T-helper 9 cell (primary cell): ENCODE measurements at regions not wholly inside any gene's neighbourhood (a gene's known extent, or its start where the extent isn't known, plus 50 kb on each side); places are given as distances from the start of the nearest gene placed in this dataset.

ENCODE experiments used
- DNase-seq: peaks from one replicate; pipeline ENCODE4 v3.0.0-alpha.2; 2020

DNA sequence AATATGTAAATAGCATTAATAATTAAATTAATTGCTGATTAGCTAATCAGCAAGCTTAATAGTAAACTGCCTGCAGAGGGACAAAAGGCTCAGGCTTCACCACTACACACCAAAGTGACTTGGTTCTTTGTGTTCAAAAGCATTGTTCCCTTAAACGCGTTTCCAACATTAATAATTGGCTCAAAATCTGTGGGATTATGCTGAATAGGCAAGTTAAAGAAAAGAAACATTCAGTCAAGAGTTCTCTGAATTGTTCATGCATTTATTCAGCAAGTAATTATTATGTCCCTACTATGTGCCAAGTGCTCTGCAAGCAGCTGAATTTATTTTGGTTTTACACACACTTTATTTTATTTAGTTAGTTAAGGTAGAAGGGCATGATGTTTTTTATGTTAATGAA is 558.5 kb upstream of the ARRDC4 start:
- no peak for DNase-seq

GRCh38 chr15:97406841-97407240 is 553.7 kb upstream of the ARRDC4 start:
- no peak for DNase-seq

- no peak for DNase-seq
These were observed 549.5 kb upstream of the ARRDC4 start for GRCh38 chr15:97410897-97411575.

- no peak for DNase-seq
These were observed 540.4 kb upstream of the ARRDC4 start for GRCh38 chr15:97420130-97420529.

DNA sequence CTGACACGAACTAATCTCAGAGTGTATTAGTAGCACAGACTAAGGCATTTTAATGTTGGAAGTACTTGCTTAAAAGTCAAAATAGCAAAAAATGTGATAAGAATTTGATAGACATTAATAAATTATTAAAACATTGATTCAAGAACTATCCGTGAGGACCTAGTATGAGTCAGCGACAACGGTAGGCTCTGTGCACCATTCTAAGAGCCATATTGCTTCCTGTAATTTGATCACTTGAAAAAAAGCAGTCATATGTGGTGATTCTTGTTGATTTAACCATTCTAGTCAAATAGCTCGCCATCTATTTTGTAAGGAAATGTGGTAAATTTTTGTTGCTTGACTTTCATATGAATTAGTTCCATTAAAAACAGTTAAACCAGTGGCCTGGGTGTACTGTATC is 534.9 kb upstream of the ARRDC4 start:
- DNase-seq = no peak

DNA sequence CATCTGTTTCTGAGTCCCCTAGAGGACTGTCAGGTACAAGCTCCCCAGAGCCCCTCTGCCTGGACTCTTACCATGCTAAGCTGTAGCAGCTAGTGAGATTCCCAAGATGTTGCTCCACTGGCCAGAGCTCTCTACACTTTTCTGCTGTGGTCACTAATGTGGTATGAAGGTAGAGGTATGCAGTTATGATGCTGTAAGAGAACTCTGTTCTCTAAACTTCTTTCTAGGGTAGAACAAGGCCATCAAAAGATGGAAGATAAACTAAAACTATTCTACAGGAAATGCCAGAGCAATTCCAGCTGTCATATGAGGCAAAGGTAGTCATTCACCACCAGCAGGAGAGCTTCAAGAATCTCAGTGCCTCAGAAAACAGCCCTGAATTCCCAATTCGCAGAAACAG is 517.4 kb upstream of the ARRDC4 start:
- DNase-seq = no peak

- no peak for DNase-seq
These were observed 514.4 kb upstream of the ARRDC4 start for GRCh38 chr15:97446138-97446537.

DNA sequence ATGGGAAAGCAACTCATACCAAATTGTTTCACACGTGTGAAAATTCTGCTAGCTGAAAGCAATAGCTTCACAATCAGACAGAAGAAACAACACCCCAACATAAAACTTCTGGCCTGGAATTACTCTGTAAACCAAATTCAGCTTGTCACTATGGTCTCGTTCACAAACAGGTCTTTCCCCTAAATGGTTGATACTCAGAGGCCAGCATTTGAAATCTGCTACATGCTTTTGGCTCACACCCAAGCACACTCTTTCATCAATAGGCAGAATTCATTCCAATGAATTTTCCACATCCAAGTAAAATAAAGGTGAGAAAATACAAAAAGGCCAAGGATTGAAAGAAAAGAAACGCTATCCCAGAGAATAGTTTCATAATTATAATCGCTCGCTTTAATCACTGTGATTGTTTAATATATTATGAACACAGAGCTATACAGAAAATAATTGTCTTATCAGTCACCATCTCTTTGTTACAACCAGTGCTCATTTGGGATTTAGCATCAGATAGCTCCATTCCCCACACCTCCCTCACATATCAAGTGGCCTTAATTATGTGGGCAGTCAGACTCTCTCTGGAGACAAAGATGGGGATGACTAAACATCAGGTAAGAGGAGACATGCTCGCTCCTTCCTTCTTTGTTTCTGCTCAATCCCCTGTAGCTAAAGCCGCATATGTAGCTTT is 503.8 kb upstream of the ARRDC4 start:
- DNase-seq = no peak

DNA sequence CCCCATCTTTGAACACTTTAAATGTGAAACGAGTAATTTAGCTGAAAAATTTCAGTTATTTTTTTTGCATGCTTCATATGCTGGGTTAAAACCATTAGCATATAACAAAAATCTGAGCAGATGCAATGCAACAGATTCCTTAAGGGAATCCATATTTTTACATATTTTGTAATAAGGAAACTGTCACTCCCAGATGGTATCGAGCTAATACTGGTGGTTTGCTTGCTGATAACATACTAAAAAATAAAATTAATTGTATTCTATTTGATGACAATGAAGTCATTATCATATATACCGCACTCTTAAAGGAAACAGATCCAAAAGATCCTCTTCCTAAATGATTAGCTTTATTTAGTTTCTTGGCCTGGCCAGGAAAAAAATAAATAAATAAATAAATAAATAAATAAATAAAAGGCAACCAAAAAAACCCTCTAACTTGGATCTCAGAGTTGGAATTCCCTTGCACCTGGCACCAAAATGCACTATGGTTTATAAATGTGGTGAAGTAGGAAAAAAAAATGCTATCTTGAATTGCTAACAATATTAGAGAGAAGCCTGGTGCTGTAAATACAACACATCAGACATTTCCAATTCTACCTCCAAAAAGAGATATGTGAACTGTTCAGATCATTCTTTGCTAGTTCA is 503.2 kb upstream of the ARRDC4 start:
- DNase-seq = no peak

DNA sequence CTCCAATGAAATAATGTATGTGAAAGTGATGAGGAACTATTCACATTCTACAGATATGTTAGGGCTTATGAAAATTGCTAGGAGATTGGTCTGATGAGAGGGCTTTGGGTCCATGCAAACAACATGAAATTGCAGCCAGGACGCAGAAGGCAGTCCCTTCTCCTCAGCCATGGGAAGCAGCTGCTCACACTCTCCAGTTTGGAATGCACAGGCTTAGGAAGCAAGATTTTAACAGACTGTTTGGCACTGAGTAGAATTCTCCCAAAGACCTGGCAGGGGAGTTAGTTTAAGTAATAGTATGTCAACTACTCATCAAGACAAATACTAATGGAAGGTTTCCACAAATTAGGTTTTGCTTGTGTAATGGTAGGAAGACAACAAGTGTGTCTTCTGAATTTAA is 500.7 kb upstream of the ARRDC4 start:
- DNase-seq = no peak

GRCh38 chr15:97461226-97461625 is 499.3 kb upstream of the ARRDC4 start:
- DNase-seq = no peak

DNA sequence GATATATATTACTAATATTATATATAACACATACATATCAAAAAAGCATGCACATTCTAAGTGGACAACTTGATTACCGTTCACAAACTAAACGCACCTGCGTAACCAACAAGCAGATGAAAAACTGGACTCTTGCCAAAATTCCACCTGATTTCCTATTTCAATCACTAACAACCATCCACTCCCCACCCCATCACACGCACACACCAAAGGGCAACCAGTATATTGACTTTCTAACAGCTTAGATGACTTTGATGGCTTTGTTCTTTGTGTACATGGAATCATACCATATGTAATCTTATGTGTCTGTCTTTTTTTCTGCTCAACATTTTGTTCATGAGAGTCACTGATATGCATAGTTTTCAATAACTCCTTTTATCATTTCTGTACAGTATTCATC is 496.8 kb upstream of the ARRDC4 start:
- no peak for DNase-seq

GRCh38 chr15:97470417-97470816 is 490.1 kb upstream of the ARRDC4 start:
- no peak for DNase-seq

- DNase-seq = no peak
These were observed 486.9 kb upstream of the ARRDC4 start for GRCh38 chr15:97473627-97474026.

DNA sequence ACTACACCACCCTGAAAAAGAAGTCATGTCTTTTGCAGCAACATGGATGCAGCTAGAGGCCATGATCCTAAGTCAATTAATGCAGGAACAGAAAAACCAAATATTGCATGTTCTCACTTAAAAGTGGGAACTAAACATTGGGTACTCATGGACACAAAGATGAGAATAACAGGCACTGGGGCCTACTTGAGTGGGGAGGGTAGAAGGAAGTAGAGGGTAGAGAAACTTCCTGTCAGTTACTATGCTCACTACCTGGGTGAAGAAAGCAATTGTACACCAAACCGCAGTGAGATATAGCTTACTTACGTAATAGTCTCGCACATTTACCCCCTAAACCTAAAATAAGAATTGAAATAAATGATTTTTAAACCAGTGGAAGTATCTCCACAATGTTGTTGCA is 480.5 kb upstream of the ARRDC4 start:
- no peak for DNase-seq

DNA sequence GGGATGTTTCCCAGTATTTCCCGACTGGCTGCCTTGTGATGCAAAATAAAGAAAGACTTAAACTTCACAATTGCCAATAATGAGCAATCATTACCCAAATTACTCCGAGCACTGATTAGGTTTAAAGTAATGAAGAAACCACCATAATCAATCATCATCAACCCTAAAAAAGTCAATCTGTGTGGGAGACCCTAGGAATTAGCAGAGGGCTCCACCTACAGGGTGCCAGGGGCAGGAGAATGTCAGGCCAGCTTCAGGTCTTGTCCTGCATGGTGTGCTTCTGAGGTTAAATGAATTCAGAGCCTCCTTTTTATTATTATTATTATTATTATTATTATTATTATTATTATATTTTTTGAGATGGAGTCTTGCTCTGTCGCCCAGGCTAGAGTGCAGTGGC is 478.0 kb upstream of the ARRDC4 start:
- DNase-seq = no peak

- DNase-seq = no peak
These were observed 477.3 kb upstream of the ARRDC4 start for GRCh38 chr15:97483232-97483631.

GRCh38 chr15:97490429-97490828 is 470.1 kb upstream of the ARRDC4 start:
- DNase-seq = no peak

DNA sequence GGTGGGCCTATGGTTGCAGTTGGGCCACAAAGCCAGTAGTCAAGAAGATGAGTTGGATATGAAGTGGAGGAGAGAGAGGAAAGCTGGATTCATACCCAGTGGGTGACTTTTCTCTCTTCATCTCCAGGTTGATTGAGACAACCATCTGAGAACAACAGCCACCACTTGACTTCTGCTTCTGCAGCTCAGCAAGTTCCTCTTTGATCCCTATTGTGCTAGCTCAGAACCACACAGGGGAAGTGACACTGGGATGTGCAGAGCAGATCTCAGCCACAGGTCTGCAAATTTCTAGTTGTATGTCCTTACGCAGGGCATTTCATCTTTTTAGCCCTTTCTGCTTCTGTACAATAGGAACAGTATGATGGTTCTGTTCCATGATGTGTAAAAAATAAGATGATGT is 459.2 kb upstream of the ARRDC4 start:
- no peak for DNase-seq

DNA sequence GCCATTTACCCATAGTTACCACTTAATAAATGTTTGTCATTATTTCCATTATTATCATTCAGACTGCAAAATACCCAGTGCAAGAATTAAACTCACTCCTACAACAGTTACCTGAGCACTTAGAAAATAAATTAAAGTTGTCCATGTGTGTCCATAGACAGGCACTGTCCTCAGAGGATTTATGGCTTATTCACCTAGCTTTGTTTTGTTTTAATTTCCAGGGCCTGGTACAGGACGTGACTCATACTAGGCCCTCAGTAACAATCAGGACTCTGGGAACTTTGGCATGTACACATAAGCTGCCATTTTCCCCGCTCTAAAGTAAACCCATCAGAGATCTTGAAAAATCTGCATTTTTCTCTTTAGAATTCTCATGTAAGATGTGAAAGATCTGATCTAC is 458.5 kb upstream of the ARRDC4 start:
- no peak for DNase-seq

DNA sequence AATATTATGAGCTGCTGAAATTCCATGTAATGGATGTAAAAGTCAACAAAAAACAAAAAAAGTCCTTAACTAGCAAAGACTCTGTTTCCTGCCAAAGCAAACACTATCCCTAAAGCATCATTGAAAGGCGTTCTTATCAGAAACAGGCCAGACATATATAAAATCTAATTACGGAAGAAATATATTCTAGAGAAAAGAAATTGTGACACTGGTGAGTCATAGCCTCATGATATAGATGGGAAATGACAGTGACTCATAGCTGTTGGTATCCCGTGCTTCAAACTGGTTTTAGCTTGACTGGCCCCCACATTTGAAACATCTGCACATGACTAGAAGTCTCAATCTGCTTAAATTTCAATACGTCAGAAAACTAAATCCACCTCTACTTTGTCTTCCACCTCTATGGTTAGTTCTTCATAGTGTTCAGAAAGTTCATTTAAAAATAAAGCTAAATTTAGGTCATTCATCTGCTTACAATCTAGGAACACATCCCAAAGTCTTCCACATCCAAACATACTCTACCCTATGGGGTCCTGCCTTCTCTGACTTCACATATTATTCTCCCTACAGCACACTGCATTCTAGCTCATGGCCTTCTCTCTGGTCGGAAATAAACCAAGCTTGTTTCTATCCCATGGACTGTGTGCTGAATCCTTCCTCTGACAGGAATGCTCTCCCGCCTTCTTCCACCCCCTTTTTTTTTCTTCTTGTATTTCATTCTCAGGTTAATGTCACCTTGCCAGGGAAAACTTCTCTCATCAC is 456.3 kb upstream of the ARRDC4 start:
- DNase-seq = no peak

- DNase-seq = no peak
These were observed 442.8 kb upstream of the ARRDC4 start for GRCh38 chr15:97517737-97518136.

- DNase-seq = no peak
These were observed 439.8 kb upstream of the ARRDC4 start for GRCh38 chr15:97520689-97521088.
